NB4 (cell line): ENCODE measurements at regions not wholly inside any gene's neighbourhood (a gene's known extent, or its start where the extent isn't known, plus 50 kb on each side); places are given as distances from the start of the nearest gene placed in this dataset.

Experiments
- DNase-seq: peaks from one replicate; pipeline ENCODE4 v3.0.0; 2010; ENCODE audit warnings: low read depth
- H3K4me3 ChIP-seq: one replicate; pipeline ENCODE4 v1.5.1; 2011; ENCODE audit warnings: mild to moderate bottlenecking, low read depth, low read length, moderate library complexity
- CTCF ChIP-seq: IDR thresholded peaks from one replicate; pipeline ENCODE4 v1.5.1; 2012; ENCODE audit warnings: low read depth, low read length
- MYC ChIP-seq: IDR thresholded peaks from 2 replicates; pipeline ENCODE4 v1.6.1; 2011; ENCODE audit warnings: low read depth, low read length
- POLR2A ChIP-seq: IDR thresholded peaks from 2 replicates; pipeline ENCODE4 v1.6.1; 2011; ENCODE audit warnings: mild to moderate bottlenecking; ENCODE audit not compliant: insufficient read length; ENCODE audit errors: extremely low read depth
- TF ChIP-seq, protein P1 (sequence below): IDR thresholded peaks from 2 replicates; pipeline ENCODE4 v1.6.1; 2011; ENCODE audit warnings: low read depth, low read length

DNA sequence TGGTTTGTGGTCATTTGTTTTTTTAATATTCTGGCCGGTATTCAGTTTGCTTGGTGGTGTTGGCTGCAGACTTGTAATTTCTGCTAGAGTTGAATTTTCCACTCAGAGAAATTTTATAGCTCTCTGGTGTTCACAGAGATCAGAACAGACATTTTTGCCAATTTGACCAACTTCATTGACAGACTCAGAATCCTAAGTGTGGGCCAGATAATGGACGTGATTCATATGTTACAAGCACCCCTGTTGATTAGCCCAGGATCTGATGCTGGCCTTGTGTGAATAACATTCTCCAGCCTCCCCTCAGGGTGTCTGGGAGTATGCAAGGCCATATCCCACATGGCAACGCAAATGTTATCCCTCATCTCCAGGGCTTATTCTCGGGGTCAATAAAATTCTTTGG, 283.8 kb downstream of the C7orf25 start:
- TF ChIP-seq, protein P1, sequence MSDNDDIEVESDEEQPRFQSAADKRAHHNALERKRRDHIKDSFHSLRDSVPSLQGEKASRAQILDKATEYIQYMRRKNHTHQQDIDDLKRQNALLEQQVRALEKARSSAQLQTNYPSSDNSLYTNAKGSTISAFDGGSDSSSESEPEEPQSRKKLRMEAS: no peak
- TF ChIP-seq POLR2A: no peak
- TF ChIP-seq CTCF: no peak
- no peak for TF ChIP-seq MYC
- H3K4me3 ChIP-seq: no peak overlapping the region
- DNase-seq: no peak

- no peak for DNase-seq
- no peak overlapping the region for H3K4me3 ChIP-seq
- TF ChIP-seq, protein P1: no peak
- TF ChIP-seq MYC (no peak), POLR2A (no peak), CTCF (no peak)
Observed at GRCh38 chr7:42627626-42628025, 284.2 kb downstream of the C7orf25 start.

- DNase-seq: no peak
- H3K4me3 ChIP-seq: no peak overlapping the region
- TF ChIP-seq CTCF (no peak), MYC (no peak), POLR2A (no peak)
- TF ChIP-seq, protein P1: no peak
Observed at GRCh38 chr7:42627101-42627500, 284.8 kb downstream of the C7orf25 start.

GRCh38 chr7:42625421-42625820, 286.4 kb downstream of the C7orf25 start:
- no peak for DNase-seq
- TF ChIP-seq POLR2A (no peak), MYC (no peak), CTCF (no peak)
- TF ChIP-seq, protein P1: no peak
- H3K4me3 ChIP-seq: no peak overlapping the region

GRCh38 chr7:42624471-42624870, 287.4 kb downstream of the C7orf25 start:
- TF ChIP-seq CTCF (no peak), POLR2A (no peak), MYC (no peak)
- TF ChIP-seq, protein P1: no peak
- H3K4me3 ChIP-seq: no peak overlapping the region
- no peak for DNase-seq
